Activated CD4-positive, alpha-beta T cell treated with anti-CD3 and anti-CD28 coated beads, Interleukin-2, amount 10 ng/mL, durations not matched to agents 24 days and 14 days (primary cell): ENCODE measurements at regions not wholly inside any gene's neighbourhood (a gene's known extent, or its start where the extent isn't known, plus 50 kb on each side); places are given as distances from the start of the nearest gene placed in this dataset.
"Not testable (repeated sequence)": the region's sequence is repeated elsewhere in the genome, so short reads cannot be mapped to it uniquely, and the experiment has no call there.

Source experiments
- DNase-seq: peaks from one replicate; pipeline ENCODE4 v3.0.0; 2022
- H3K27ac Mint-ChIP-seq: one replicate; pipeline ENCODE4 v1.8.0; 2022; ENCODE audit warnings: mild to moderate bottlenecking, mixed read lengths
- H3K27me3 Mint-ChIP-seq: one replicate; pipeline ENCODE4 v1.8.0; 2022; ENCODE audit warnings: mixed read lengths
- H3K36me3 Mint-ChIP-seq: one replicate; pipeline ENCODE4 v1.8.0; 2022; ENCODE audit warnings: low read depth, mild to moderate bottlenecking, mixed read lengths
- H3K4me1 Mint-ChIP-seq: one replicate; pipeline ENCODE4 v1.8.0; 2021; ENCODE audit warnings: mixed read lengths
- H3K4me3 Mint-ChIP-seq: one replicate; pipeline ENCODE4 v1.8.0; 2022; ENCODE audit warnings: mild to moderate bottlenecking, moderate library complexity, mixed read lengths
- H3K9me3 Mint-ChIP-seq: one replicate; pipeline ENCODE4 v1.8.0; 2021; ENCODE audit warnings: mixed read lengths
- intact Hi-C: fragments of 100-400 bp; cut with micrococcal nuclease; formaldehyde crosslinking; loops from one replicate; pipeline ENCODE4 v1.15.1; 2023

- H3K4me1 Mint-ChIP-seq = peaks cover 37% of the 10 kb centered on the region
- peaks cover 26% of the 10 kb centered on the region for H3K9me3 Mint-ChIP-seq
- intact Hi-C loops = loop anchor here (10.0 kb wide), 2 partner anchors 572 to 772 kb away; no protein-coding TSS in a partner anchor
Measured at GRCh38 chr16:79847101-79847500, 246.6 kb upstream of the MAF start.

DNA sequence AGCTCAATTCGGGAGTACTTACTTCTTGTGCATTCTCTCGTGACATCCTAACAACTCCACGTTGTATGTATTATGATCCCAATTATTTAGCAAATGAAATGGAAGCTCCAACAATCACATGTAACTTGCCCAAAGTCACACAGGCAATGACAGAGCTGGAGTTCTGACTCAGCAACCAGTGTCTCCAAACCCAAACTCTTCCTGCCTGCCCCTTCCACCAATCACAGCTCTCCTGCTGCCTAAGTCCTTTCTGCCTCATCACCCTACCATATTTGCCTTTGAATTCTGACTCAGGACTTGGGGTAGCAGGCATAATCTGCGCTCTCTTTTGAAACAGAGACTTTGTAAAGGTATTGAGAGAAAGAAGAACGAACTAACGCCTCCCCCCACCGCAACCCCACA, 245.2 kb upstream of the MAF start:
- intact Hi-C loops = loop anchor here (10.0 kb wide), 2 partner anchors 571 to 771 kb away; no protein-coding TSS in a partner anchor
- Mint-ChIP-seq H3K4me1 (peaks cover 37% of the 10 kb centered on the region), H3K27me3 (no peaks in the 10 kb centered on the region), H3K4me3 (peak overlapping the region; percentile 42), H3K9me3 (peaks cover 27% of the 10 kb centered on the region), H3K27ac (peak overlapping the region; percentile 64), H3K36me3 (no peaks in the 10 kb centered on the region)
- peak; percentile 60 for DNase-seq

More at GRCh38 chr16:79847101-79847500, 246.6 kb upstream of the MAF start:
- Mint-ChIP-seq H3K27ac (no peak overlapping the region), H3K4me3 (no peak overlapping the region), H3K27me3 (no peaks in the 10 kb centered on the region), H3K36me3 (no peaks in the 10 kb centered on the region)
- DNase-seq = no peak

DNA sequence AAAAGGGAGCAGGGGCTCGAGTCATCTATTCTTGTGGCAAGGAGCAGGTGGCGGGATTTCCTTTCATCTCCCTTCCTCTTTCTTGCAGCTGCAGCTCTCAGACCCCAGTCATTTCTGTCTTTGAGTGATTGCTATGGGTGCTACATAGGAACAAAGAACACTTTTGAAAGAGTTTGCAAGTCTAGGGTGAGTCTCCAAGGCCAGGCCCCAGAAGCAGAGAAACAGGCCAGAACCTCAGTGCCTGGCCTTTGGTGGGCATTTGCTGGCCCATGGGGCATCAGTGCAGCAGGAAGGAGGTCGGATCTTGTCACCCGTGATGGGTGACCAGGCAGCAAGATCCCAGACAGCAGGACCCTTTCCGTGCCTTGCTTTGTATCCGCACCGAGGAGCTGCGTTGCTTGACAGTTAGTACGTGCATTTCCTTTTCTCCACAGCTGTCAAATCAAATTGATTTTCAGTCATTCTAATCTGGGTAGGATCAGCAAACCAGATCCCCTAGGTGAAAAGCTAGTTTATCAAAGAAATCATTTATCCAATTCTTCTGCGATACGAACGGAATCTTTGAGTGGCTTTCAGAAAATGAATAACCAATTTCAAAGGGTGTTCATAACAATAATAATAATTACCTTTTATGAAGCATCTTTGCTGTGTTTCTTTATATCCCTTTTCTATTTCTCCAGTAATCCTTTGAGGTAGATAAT, 244.6 kb upstream of the MAF start:
- DNase-seq = peak; percentile 61
- Mint-ChIP-seq H3K4me1 (peaks cover 37% of the 10 kb centered on the region), H3K4me3 (peak overlapping the region; percentile 42), H3K36me3 (no peaks in the 10 kb centered on the region), H3K27me3 (no peaks in the 10 kb centered on the region), H3K9me3 (peaks cover 21% of the 10 kb centered on the region), H3K27ac (peak overlapping the region; percentile 64)
- intact Hi-C loops = loop anchor here (10.0 kb wide), 2 partner anchors 570 to 770 kb away; no protein-coding TSS in a partner anchor

GRCh38 chr16:79844603-79845002, 244.1 kb upstream of the MAF start:
- Mint-ChIP-seq H3K4me3 (peak overlapping the region; percentile 42), H3K27ac (peak overlapping the region; percentile 42), H3K27me3 (no peaks in the 10 kb centered on the region), H3K4me1 (peaks cover 35% of the 10 kb centered on the region), H3K9me3 (peaks cover 21% of the 10 kb centered on the region), H3K36me3 (no peaks in the 10 kb centered on the region)
- intact Hi-C loops = loop anchor here (5.0 to 10.0 kb wide), 4 partner anchors 87 to 770 kb away; partner anchors contain the start of gene MAF
- DNase-seq = no peak

DNA sequence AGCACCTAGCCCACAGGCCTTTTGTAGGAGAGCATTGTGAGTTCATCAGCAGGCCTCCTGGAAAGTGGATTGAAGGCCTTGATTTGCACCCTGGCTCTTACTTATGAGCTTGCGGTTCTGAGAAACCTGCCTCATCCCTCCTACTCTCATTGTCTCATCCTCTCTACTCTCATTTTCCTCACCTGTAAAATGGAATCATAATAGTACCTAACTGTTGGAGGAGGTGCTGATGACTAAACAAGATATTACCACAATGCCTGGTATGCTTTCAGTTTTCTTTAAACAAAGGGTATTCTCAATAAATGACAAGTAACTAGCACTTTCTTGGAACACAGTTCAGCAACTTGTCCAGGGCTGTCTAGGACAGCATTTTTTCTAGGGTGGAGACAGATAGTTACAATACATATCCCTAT, 243.1 kb upstream of the MAF start:
- peaks cover 33% of the 10 kb centered on the region for H3K4me1 Mint-ChIP-seq
- intact Hi-C loops = loop anchor here (1.0 to 10.0 kb wide), 5 partner anchors 86 to 769 kb away; partner anchors contain the start of gene MAF
- H3K9me3 Mint-ChIP-seq = peaks cover 21% of the 10 kb centered on the region
- peak overlapping the region; percentile 61 for H3K27ac Mint-ChIP-seq
- H3K27me3 Mint-ChIP-seq = no peaks in the 10 kb centered on the region
- H3K36me3 Mint-ChIP-seq = no peaks in the 10 kb centered on the region
- H3K4me3 Mint-ChIP-seq = peak overlapping the region; percentile 59
- DNase-seq = peak; percentile 60

GRCh38 chr16:79843145-79843544, 242.6 kb upstream of the MAF start:
- Mint-ChIP-seq H3K27me3 (no peaks in the 10 kb centered on the region), H3K4me1 (peaks cover 33% of the 10 kb centered on the region), H3K36me3 (no peaks in the 10 kb centered on the region), H3K9me3 (peaks cover 21% of the 10 kb centered on the region), H3K27ac (peak overlapping the region; percentile 61), H3K4me3 (no peak overlapping the region)
- DNase-seq = no peak
- intact Hi-C loops = loop anchor here (1.0 to 10.0 kb wide), 5 partner anchors 86 to 768 kb away; partner anchors contain the start of gene MAF

GRCh38 chr16:79842197-79842596, 241.7 kb upstream of the MAF start:
- no peak for DNase-seq
- H3K27me3 Mint-ChIP-seq = no peaks in the 10 kb centered on the region
- intact Hi-C loops = loop anchor here (5.0 to 10.0 kb wide), 4 partner anchors 85 to 767 kb away; partner anchors contain the start of gene MAF
- no peaks in the 10 kb centered on the region for H3K36me3 Mint-ChIP-seq
- H3K9me3 Mint-ChIP-seq = peaks cover 21% of the 10 kb centered on the region
- no peak overlapping the region for H3K4me3 Mint-ChIP-seq
- no peak overlapping the region for H3K27ac Mint-ChIP-seq
- peaks cover 33% of the 10 kb centered on the region for H3K4me1 Mint-ChIP-seq

DNA sequence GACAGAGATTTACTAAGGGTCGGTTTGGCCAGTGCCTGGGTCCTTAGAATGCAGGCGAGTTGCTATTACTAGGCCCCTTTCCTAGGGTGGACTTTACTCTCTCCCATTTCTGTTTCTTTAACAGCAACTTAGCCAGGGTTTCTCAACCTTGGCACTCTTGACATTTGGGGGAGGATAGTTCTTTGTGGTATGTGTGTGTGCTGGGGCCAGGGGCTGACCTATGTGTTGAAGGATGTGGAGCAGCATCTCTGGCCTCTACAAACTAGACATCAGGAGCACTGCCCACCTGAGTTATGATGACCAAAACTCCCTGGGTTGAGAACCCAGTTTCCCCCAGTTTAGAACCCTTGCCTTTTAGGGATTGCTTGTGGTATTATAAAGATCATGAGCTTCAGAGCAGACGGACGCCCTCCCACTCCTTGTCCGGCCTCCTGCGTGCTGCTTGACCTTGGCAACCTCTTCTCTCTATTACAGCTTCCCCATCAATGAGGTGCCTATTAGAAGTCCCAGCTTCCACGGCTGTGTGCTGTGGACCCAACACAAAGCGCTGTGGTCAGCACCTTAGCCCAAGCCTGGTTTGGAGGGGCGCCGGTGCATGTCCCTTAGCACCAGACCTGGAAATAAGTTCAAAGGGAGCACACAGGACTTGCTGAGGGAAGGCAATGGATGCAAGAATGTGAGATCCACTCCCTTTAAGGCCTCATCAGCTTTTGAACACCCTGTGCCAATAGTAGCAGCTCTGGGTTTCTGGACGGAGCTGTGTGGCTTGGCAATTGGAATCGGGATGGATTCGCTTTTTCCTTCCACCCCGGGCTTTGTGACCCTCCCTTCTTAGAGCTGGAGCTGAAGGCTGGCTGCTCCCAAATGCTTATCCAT, 239.2 kb upstream of the MAF start:
- peaks cover 2% of the 10 kb centered on the region for H3K27me3 Mint-ChIP-seq
- H3K27ac Mint-ChIP-seq = no peak overlapping the region
- no peaks in the 10 kb centered on the region for H3K36me3 Mint-ChIP-seq
- DNase-seq = no peak
- peaks cover 18% of the 10 kb centered on the region for H3K4me1 Mint-ChIP-seq
- H3K9me3 Mint-ChIP-seq = peaks cover 21% of the 10 kb centered on the region
- intact Hi-C loops = loop anchor here (5.0 to 10.0 kb wide), 4 partner anchors 82 to 765 kb away; partner anchors contain the start of gene MAF
- no peak overlapping the region for H3K4me3 Mint-ChIP-seq

- peaks cover 12% of the 10 kb centered on the region for H3K4me1 Mint-ChIP-seq
- H3K36me3 Mint-ChIP-seq = no peaks in the 10 kb centered on the region
- no peak overlapping the region for H3K27ac Mint-ChIP-seq
- peaks cover 17% of the 10 kb centered on the region for H3K9me3 Mint-ChIP-seq
- H3K27me3 Mint-ChIP-seq = peaks cover 2% of the 10 kb centered on the region
- intact Hi-C loops = no loop called here
- no peak for DNase-seq
- H3K4me3 Mint-ChIP-seq = no peak overlapping the region
Measured at GRCh38 chr16:79838496-79839259, 238.1 kb upstream of the MAF start.

GRCh38 chr16:79836144-79836543, 235.6 kb upstream of the MAF start:
- no peaks in the 10 kb centered on the region for H3K36me3 Mint-ChIP-seq
- no peaks in the 10 kb centered on the region for H3K4me1 Mint-ChIP-seq
- no peak overlapping the region for H3K27ac Mint-ChIP-seq

DNA sequence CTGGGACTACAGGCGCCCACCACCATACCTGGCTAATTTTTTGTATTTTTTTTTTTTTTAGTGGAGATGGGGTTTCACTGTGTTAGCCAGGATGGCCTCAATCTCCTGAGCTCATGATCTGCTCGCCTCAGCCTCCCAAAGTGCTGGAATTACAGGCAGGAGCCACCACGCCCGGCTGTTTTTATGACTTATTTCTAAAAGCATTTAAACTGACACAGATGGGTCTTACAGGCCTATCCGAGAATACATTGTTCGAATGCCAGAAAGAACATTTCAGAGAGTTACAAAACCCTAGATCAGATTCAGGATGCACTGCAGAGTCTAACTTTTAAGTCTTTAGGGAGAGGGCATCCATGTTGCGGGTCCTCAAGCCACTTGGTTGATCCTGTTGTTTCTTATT, 234.7 kb upstream of the MAF start:
- Mint-ChIP-seq H3K4me3 (no peak overlapping the region), H3K27me3 (peaks cover 2% of the 10 kb centered on the region), H3K9me3 (no peaks in the 10 kb centered on the region), H3K27ac (no peak overlapping the region), H3K4me1 (no peaks in the 10 kb centered on the region), H3K36me3 (no peaks in the 10 kb centered on the region)
- intact Hi-C loops = no loop called here
- DNase-seq = no peak

More at GRCh38 chr16:79836144-79836543, 235.6 kb upstream of the MAF start:
- Mint-ChIP-seq H3K9me3 (peaks cover 2% of the 10 kb centered on the region), H3K4me3 (no peak overlapping the region), H3K27me3 (peaks cover 2% of the 10 kb centered on the region)
- no peak for DNase-seq
- intact Hi-C loops = no loop called here

GRCh38 chr16:79834720-79835119, 234.2 kb upstream of the MAF start:
- Mint-ChIP-seq H3K4me3 (no peak overlapping the region), H3K36me3 (no peaks in the 10 kb centered on the region), H3K9me3 (no peaks in the 10 kb centered on the region), H3K27me3 (peaks cover 2% of the 10 kb centered on the region), H3K4me1 (no peaks in the 10 kb centered on the region), H3K27ac (no peak overlapping the region)
- intact Hi-C loops = no loop called here
- no peak for DNase-seq

DNA sequence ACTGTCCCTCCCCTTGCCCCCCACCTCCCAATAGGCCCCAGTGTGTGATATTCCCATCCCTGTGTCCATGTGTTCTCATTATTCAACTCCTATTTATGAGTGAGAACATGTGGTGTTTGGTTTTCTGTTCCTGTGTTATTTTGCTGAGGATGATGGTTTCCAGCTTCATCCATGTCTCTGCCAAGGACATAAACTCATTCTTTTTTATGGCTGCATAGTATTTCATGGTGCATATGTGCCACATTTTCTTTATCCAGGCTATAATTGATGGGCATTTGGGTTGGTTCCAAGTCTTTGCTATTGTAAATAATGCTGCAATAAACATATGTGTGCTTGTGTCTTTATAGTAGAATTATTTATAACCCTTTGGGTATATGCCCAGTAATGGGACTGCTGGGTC, 233.5 kb upstream of the MAF start:
- H3K4me3 Mint-ChIP-seq, H3K4me1 Mint-ChIP-seq, intact Hi-C loops, H3K27me3 Mint-ChIP-seq, H3K9me3 Mint-ChIP-seq, H3K27ac Mint-ChIP-seq, DNase-seq, H3K36me3 Mint-ChIP-seq: not testable (repeated sequence)
